Activated naive CD4-positive, alpha-beta T cell treated with anti-CD3 and anti-CD28 coated beads, Interleukin-2, amount 10 ng/mL, durations not matched to agents 7 days and 5 days (primary cell): ENCODE measurements at regions not wholly inside any gene's neighbourhood (a gene's known extent, or its start where the extent isn't known, plus 50 kb on each side); places are given as distances from the start of the nearest gene placed in this dataset.

Source experiments
- CTCF ChIA-PET: fragments of 350-600 bp; sonication (Branson Sonifier 250); formaldehyde crosslinking; loops from one replicate; lab custom pipeline; 2021; ENCODE audit warnings: antibody characterized with exemption; lab: Charles Lee
- DNase-seq: peaks from one replicate; pipeline ENCODE4 v3.0.0-alpha.2; 2020
- H3K27ac Mint-ChIP-seq: one replicate; pipeline ENCODE4 v1.8.0; 2021; ENCODE audit warnings: mild to moderate bottlenecking, moderate library complexity, mixed read lengths
- H3K27me3 Mint-ChIP-seq: one replicate; pipeline ENCODE4 v1.8.0; 2021; ENCODE audit warnings: mild to moderate bottlenecking, mixed read lengths
- H3K36me3 Mint-ChIP-seq: one replicate; pipeline ENCODE4 v1.8.0; 2021; ENCODE audit warnings: mixed read lengths
- H3K4me1 Mint-ChIP-seq: one replicate; pipeline ENCODE4 v1.8.0; 2021; ENCODE audit warnings: mixed read lengths
- H3K4me3 Mint-ChIP-seq: one replicate; pipeline ENCODE4 v1.8.0; 2021; ENCODE audit warnings: mild to moderate bottlenecking, moderate library complexity, mixed read lengths
- H3K9me3 Mint-ChIP-seq: one replicate; pipeline ENCODE4 v1.8.0; 2021; ENCODE audit warnings: mixed read lengths

DNA sequence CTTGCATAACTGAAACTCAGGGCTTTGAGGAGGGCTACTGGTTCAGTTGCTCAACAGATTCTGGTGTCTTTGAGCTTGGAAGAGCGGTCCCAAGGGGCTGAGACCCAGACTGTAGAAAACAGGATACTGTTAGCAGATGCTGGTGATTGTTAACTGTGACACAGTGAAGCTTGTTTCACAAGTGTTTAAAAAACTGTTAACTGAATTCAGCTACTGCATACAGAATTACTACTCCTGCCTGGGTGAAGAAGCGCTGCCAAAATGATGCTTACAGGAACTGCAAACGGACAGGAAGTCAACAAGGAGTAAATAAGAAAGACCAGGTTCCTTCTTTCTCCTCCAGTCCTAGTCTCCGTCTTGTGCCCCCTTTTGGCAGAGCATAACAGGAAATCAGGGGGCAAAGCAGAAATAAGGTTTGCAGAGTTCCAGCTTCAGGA is 195.3 kb upstream of the USP25 start:
- Mint-ChIP-seq H3K27me3 (peaks cover 4% of the 10 kb centered on the region), H3K4me1 (peaks cover 6% of the 10 kb centered on the region), H3K36me3 (no peaks in the 10 kb centered on the region), H3K4me3 (no peak overlapping the region), H3K9me3 (no peaks in the 10 kb centered on the region), H3K27ac (no peak overlapping the region)
- CTCF ChIA-PET = interaction anchor here (1.1 kb wide), 1 partner anchor 50 kb away, joined by 3 read pairs; no protein-coding TSS in a partner anchor
- DNase-seq = no peak

DNA sequence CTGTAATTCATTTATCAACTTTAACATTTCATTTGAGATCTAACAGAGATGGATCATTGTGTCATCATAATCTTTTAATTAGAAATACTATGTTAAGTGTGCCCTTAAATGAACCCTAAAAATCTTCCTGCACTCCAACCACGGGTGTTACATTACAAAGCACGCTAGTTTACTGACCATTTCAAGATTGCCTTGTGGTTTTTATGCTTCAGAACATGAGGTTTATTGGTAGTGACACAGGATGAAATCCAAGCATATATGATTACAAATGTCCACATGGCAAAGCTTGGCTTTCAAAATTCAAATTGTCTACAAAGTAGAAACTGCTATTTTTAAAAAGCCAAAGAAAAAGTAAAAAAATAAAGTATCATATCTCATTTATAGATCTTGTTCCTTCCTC is 190.4 kb upstream of the USP25 start:
- Mint-ChIP-seq H3K4me1 (peaks cover 3% of the 10 kb centered on the region), H3K27ac (no peak overlapping the region), H3K9me3 (no peaks in the 10 kb centered on the region), H3K27me3 (peaks cover 4% of the 10 kb centered on the region), H3K4me3 (no peak overlapping the region), H3K36me3 (no peaks in the 10 kb centered on the region)
- CTCF ChIA-PET = interaction anchor here (0.6 kb wide), 1 partner anchor 13 kb away, joined by 3 read pairs; no protein-coding TSS in a partner anchor
- no peak for DNase-seq

DNA sequence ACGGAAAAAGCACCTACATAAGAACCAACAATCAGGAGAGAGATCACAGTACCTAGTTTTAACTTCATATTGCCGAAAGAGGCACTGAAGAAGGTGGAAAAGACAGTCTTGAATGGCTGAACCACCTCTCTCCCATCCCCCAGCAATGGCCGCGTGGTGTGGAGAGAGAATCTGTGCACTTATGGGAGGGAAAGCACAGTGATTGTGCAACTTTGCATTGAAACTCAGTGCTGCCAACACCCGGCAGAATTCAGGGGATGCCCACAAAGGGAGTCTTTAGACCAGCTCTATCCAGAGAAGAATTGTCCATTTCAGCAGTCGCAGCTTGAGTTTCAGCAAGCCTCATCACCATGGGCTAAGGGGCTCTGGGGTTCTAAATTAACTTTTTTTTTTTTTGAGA is 186.3 kb upstream of the USP25 start:
- no peak for DNase-seq
- H3K27me3 Mint-ChIP-seq = no peaks in the 10 kb centered on the region
- CTCF ChIA-PET = interaction anchor here (2.2 kb wide), 1 partner anchor 9 kb away, joined by 6 read pairs; no protein-coding TSS in a partner anchor
- H3K36me3 Mint-ChIP-seq = no peaks in the 10 kb centered on the region
- no peak overlapping the region for H3K4me3 Mint-ChIP-seq
- H3K4me1 Mint-ChIP-seq = no peaks in the 10 kb centered on the region
- no peak overlapping the region for H3K27ac Mint-ChIP-seq
- H3K9me3 Mint-ChIP-seq = no peaks in the 10 kb centered on the region

DNA sequence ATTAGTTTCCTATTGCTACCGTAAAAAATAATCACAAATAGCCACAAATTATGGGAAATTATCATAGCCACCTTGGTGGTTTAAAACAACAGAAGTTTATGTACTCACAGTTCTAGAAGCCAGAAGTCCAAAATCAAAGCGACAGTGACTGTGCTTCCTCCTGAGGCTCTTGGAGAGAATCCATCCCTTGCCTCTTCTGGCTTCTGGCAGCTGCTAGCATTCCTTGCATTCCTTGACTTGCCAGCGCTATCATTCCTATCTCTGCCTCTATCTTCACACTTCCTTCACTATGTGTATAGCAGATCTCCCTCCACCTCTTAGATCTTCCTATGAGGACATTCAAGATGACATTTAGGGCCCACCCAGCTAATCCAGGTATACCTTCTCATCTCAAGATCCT is 180.1 kb upstream of the USP25 start:
- H3K4me3 Mint-ChIP-seq = no peak overlapping the region
- H3K27ac Mint-ChIP-seq = no peak overlapping the region
- no peak for DNase-seq
- H3K36me3 Mint-ChIP-seq = no peaks in the 10 kb centered on the region
- no peaks in the 10 kb centered on the region for H3K9me3 Mint-ChIP-seq
- CTCF ChIA-PET = no interaction called here
- no peaks in the 10 kb centered on the region for H3K27me3 Mint-ChIP-seq
- peaks cover 9% of the 10 kb centered on the region for H3K4me1 Mint-ChIP-seq

DNA sequence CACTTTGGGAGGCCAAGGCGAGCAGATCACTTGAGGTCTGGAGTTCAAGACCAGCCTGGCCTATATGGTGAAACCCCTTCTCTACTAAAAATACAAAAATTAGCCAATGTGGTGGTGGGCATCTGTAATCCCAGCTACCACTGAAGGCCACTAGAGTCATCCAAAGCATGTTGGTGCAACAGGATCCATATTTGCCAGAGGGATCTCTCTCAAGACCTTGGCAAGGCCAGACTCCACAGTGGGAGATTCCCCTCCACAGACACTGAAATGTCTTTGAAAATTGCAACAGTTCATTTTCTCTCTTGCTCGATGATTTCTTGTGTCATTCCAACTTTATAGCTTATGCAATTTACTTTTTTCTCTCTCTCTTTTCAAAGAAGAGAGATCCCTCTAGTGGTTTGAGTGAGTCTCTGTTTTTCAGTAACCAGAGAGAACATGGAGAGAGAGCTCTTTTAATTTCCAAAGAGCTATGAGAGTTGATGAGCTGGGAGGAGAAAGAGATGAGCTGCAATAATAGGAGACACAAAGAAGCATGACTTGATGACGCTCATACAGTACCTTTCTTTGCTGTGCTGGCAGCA is 176.8 kb upstream of the USP25 start:
- H3K36me3 Mint-ChIP-seq = no peaks in the 10 kb centered on the region
- no peaks in the 10 kb centered on the region for H3K27me3 Mint-ChIP-seq
- no peak for DNase-seq
- CTCF ChIA-PET = interaction anchor here (0.6 to 2.3 kb wide), 14 partner anchors 10 to 689 kb away, joined by 3 to 11 read pairs (median 4); no protein-coding TSS in a partner anchor
- peaks cover 3% of the 10 kb centered on the region for H3K9me3 Mint-ChIP-seq
- no peak overlapping the region for H3K27ac Mint-ChIP-seq
- no peak overlapping the region for H3K4me3 Mint-ChIP-seq
- H3K4me1 Mint-ChIP-seq = peaks cover 9% of the 10 kb centered on the region

DNA sequence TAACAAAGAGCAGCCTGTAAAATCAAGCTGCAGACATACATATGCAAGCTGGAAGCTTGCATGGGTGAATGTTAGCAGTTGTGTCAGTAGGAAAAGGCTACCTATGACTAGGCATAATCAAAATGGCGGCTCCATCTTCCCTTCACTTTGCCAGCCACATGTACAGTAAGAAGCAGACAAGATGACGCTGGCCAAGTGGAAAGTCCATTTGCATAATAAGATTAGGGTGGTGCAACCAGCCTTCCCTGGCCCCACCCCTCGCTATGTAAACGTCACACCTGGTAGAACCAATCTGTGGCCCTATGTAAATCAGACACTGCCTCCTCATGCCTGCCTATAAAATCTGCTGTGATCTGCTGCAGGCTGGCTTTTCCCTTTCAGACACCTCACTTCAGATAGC is 171.9 kb upstream of the USP25 start:
- Mint-ChIP-seq H3K9me3 (peaks cover 3% of the 10 kb centered on the region), H3K4me3 (no peak overlapping the region), H3K4me1 (peaks cover 2% of the 10 kb centered on the region), H3K36me3 (no peaks in the 10 kb centered on the region), H3K27ac (no peak overlapping the region), H3K27me3 (no peaks in the 10 kb centered on the region)
- CTCF ChIA-PET = no interaction called here
- DNase-seq = no peak

DNA sequence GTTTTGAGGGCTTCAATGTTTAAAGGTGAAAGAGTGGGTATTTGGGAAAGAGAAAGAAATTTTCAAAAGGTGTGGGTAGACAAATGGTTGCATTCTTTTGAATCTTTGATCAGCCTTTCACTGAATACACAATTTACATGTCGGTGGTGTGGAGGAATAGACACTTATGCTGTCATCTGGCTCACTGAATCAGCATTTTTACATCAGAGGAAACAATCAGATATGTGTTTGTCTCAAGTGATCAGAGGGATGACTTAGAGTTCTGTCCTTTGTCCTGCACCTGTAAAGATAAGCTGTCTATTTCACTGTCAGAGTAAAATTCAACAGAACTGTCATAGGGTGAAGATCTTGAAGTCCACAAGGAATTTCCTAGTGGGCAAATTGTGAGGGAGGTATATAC is 170.9 kb upstream of the USP25 start:
- peaks cover 3% of the 10 kb centered on the region for H3K9me3 Mint-ChIP-seq
- H3K27ac Mint-ChIP-seq = no peak overlapping the region
- no peaks in the 10 kb centered on the region for H3K27me3 Mint-ChIP-seq
- no peaks in the 10 kb centered on the region for H3K4me1 Mint-ChIP-seq
- CTCF ChIA-PET = no interaction called here
- H3K4me3 Mint-ChIP-seq = no peak overlapping the region
- DNase-seq = no peak
- H3K36me3 Mint-ChIP-seq = no peaks in the 10 kb centered on the region

DNA sequence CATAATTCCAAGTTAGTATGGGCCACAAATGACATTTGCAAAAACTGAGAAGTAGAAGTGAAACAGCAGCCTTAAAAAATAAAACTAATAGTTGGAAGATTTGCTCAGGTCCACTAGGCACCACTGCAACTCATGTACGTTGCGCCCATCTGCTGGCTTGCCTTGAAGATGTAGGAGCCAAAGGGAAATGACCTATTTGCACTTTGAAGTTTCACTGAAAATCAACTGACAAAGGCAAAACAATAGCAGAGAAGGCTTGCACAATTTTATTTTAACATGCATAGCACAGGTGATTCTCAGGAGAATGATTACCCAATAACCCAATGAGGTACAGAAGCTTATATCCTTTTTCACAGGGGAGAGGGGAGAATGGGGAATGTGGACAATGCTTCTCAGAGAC is 170.1 kb upstream of the USP25 start:
- no peaks in the 10 kb centered on the region for H3K27me3 Mint-ChIP-seq
- no peaks in the 10 kb centered on the region for H3K36me3 Mint-ChIP-seq
- H3K4me3 Mint-ChIP-seq = no peak overlapping the region
- H3K4me1 Mint-ChIP-seq = no peaks in the 10 kb centered on the region
- CTCF ChIA-PET = no interaction called here
- H3K27ac Mint-ChIP-seq = no peak overlapping the region
- peaks cover 3% of the 10 kb centered on the region for H3K9me3 Mint-ChIP-seq
- DNase-seq = no peak

DNA sequence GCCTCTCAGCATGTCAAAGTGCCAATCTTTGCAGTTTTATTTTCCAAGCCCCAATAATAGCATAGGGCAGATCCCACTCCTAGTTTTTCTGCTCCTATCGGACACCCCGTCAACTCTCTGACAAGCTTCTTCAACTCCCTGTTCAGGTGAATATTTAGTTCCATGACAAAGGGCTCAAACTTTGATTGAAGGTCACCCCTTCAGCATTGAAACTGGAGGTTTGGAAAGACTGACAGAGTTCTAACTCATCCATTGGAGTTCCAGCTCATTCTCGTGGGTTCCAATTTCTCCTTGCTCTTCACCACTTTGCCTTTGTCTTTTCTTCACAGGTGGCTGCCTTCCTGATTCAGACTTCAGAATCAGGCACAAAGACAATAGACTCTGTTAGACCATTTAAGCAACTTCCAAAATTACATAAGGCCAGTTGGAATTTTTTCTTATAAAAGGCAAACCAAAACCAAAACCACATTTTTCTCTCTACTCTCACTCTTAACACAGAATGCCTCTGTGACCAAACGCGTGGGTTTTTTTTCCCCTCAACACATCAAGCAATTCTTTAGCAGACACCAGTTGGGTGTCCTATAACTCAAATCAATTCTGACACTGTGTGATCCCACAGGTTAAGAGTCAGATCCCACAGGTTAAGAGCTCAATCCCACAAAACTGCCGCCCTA is 169.3 kb upstream of the USP25 start:
- Mint-ChIP-seq H3K4me3 (no peak overlapping the region), H3K27me3 (no peaks in the 10 kb centered on the region), H3K9me3 (peaks cover 3% of the 10 kb centered on the region), H3K4me1 (no peaks in the 10 kb centered on the region), H3K27ac (no peak overlapping the region), H3K36me3 (no peaks in the 10 kb centered on the region)
- DNase-seq = no peak
- CTCF ChIA-PET = interaction anchor here (0.5 kb wide), 1 partner anchor 1108 kb away, joined by 3 read pairs; no protein-coding TSS in a partner anchor

DNA sequence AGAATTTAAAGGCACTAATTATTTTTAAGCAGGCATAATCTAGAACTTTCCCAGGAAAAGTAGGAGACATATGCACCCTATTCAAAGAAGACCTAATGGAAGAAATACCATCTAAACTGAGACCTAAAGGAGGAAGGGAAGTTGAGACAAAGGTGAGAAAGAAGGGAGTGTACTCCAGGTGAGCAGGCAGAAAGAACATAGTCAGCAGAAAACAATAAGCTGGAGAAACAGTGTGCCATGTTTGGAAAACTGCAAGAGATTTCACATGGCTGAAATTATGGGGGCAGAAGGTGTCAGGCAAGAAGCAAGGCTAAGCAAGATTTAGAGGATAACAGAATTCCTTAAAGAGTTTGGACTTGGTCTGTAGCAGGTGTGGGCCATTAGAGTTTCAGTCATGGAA is 167.0 kb upstream of the USP25 start:
- DNase-seq = no peak
- Mint-ChIP-seq H3K27ac (no peak overlapping the region), H3K4me3 (no peak overlapping the region), H3K27me3 (no peaks in the 10 kb centered on the region), H3K36me3 (no peaks in the 10 kb centered on the region), H3K4me1 (no peaks in the 10 kb centered on the region), H3K9me3 (no peaks in the 10 kb centered on the region)
- CTCF ChIA-PET = no interaction called here

DNA sequence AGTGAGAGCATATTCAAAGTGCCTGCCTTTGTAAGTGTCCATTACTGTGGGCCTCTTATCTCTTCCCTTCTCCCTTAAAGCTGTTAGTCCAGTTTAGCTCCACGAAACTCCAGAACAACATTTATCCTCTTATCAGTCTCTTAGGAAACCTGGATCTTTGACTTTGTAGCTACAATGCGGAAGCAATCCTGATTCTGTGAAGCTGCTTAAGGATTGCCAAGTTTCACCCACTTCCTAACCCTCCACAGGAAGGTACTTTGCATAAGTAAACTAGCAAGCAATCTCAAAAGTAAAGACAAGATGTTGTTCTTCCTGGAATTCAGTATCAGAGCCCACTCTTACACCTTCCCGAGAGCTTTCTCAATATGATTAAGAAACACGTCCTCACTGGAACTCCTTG is 164.9 kb upstream of the USP25 start:
- H3K27me3 Mint-ChIP-seq = peaks cover 5% of the 10 kb centered on the region
- no peaks in the 10 kb centered on the region for H3K9me3 Mint-ChIP-seq
- no peak overlapping the region for H3K4me3 Mint-ChIP-seq
- no peak overlapping the region for H3K27ac Mint-ChIP-seq
- H3K36me3 Mint-ChIP-seq = no peaks in the 10 kb centered on the region
- DNase-seq = no peak
- CTCF ChIA-PET = no interaction called here
- H3K4me1 Mint-ChIP-seq = no peaks in the 10 kb centered on the region

DNA sequence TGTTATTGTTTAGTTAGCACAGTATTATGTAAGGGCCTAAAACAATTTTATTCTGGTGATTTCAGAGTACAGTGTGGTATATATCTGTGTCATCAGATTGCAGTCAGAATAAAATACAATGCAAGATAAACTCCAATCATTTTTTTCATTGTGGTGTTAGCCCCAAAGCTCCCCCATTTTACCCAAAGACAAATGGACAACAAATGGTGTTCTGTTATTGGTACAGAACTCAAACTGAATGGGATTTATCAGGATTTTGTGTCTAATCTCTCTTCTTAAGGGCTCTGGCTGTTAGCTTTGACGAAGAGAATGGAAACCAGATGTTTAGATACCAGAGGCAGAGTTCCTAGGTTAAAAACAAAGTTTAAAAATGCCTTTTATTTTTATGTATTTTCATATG is 163.1 kb upstream of the USP25 start:
- no peaks in the 10 kb centered on the region for H3K4me1 Mint-ChIP-seq
- CTCF ChIA-PET = no interaction called here
- H3K36me3 Mint-ChIP-seq = no peaks in the 10 kb centered on the region
- no peak for DNase-seq
- peaks cover 5% of the 10 kb centered on the region for H3K27me3 Mint-ChIP-seq
- no peaks in the 10 kb centered on the region for H3K9me3 Mint-ChIP-seq
- no peak overlapping the region for H3K27ac Mint-ChIP-seq
- no peak overlapping the region for H3K4me3 Mint-ChIP-seq

DNA sequence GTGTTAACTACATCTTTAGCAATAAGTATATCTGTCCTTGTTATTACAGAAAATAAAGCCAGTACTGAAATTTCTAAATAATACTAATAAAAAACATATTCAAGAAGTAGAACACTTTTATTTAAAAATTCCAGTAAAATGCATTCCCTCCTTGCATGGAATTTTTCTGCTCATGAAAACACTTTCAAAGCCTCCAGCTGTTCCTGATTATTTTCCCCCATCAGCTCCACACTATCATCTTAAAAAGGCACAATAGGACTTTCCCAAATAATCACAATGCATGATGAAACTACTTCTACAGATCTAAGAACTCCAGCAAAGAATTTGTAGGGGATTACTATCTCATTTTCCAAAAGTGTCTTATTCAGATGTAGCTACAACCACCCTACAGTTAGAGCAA is 162.6 kb upstream of the USP25 start:
- Mint-ChIP-seq H3K4me1 (no peaks in the 10 kb centered on the region), H3K4me3 (no peak overlapping the region), H3K27ac (no peak overlapping the region), H3K9me3 (no peaks in the 10 kb centered on the region), H3K27me3 (peaks cover 5% of the 10 kb centered on the region), H3K36me3 (no peaks in the 10 kb centered on the region)
- CTCF ChIA-PET = no interaction called here
- no peak for DNase-seq

DNA sequence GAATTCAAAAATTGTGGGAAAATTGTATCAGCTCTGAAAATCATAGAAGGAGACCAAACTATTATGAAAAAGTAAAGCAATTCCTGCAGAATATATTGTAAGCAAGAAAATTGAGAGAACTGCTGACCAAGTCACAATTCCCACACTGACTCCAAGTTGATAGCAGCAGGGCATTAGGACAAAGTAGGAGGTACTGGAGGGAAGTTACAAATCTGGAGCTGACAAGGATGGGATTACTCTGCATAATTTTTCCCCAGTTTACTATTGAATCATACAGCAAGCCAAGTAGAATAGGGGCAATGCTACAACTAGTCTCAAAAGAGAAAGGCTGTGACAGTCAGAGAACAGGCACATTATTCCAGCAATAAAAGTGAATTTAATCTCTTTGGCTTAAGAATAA is 161.3 kb upstream of the USP25 start:
- H3K27me3 Mint-ChIP-seq = peaks cover 5% of the 10 kb centered on the region
- no peaks in the 10 kb centered on the region for H3K36me3 Mint-ChIP-seq
- no peaks in the 10 kb centered on the region for H3K9me3 Mint-ChIP-seq
- H3K27ac Mint-ChIP-seq = no peak overlapping the region
- DNase-seq = no peak
- no peaks in the 10 kb centered on the region for H3K4me1 Mint-ChIP-seq
- CTCF ChIA-PET = no interaction called here
- H3K4me3 Mint-ChIP-seq = no peak overlapping the region

DNA sequence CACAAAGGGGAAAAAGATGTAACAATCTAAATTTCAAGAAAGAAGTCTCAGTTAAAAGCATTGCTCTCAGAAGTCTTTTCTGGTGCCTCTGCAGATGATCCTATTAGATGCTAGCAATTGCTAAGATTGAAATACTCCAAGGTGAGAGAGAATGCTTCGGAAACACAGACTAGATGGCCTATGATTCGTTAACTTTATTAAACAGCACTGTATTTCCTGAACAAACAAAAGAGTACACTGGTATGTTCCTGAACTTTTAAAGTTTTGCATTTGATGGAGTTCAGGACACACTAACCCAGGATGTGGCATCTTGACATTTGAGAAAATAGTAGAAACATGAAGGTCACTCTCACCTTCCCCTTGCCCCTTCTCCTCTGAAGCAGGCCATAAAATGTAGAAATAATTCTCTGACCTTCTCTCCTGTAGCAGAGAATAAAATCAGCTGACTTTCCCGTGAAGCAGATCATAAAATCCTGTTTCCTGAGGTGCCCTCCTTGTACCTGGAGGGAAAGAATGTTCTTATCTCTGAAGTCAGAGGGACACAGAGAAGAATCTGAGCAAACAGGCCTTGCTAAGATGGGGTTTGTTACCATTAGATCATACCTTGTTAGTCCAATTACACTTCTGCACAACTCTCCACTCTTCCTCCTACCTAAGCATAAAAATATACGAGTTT is 142.9 kb upstream of the USP25 start:
- Mint-ChIP-seq H3K4me3 (no peak overlapping the region), H3K9me3 (no peaks in the 10 kb centered on the region)
- CTCF ChIA-PET = no interaction called here

More for the DNA sequence above, 142.9 kb upstream of the USP25 start:
- Mint-ChIP-seq H3K27me3 (no peaks in the 10 kb centered on the region), H3K27ac (no peak overlapping the region), H3K36me3 (no peaks in the 10 kb centered on the region), H3K4me1 (no peaks in the 10 kb centered on the region)
- no peak for DNase-seq
